Islet of Langerhans (tissue), 1 donor: ENCODE measurements at regions not wholly inside any gene's neighbourhood (a gene's known extent, or its start where the extent isn't known, plus 50 kb on each side); places are given as distances from the start of the nearest gene placed in this dataset.

Experiments
- FAIRE-seq: peaks from one replicate; lab custom pipeline; 2011; peaks lifted over from hg19 to GRCh38; lab: Jason Lieb, UNC

- FAIRE-seq = no peak
Observed at GRCh38 chr6:43966853-43967718, 160.2 kb downstream of the MRPL14 start.

GRCh38 chr6:43966374-43966658 is 160.9 kb downstream of the MRPL14 start:
- no peak for FAIRE-seq

- FAIRE-seq = no peak
Observed at GRCh38 chr6:43965628-43966373, 161.5 kb downstream of the MRPL14 start.

- no peak for FAIRE-seq
Observed at GRCh38 chr6:43964659-43965570, 162.3 kb downstream of the MRPL14 start.

GRCh38 chr6:43963877-43964658 is 163.2 kb downstream of the MRPL14 start:
- FAIRE-seq = no peak

- FAIRE-seq = no peak
Observed at GRCh38 chr6:43963203-43963602, 164.0 kb downstream of the MRPL14 start.

GRCh38 chr6:43962458-43962857 is 164.8 kb downstream of the MRPL14 start:
- no peak for FAIRE-seq

GRCh38 chr6:43957273-43957672 is 170.0 kb downstream of the MRPL14 start:
- FAIRE-seq = no peak

- no peak for FAIRE-seq
Observed at GRCh38 chr6:43956478-43956877, 170.8 kb downstream of the MRPL14 start.

- no peak for FAIRE-seq
Observed at GRCh38 chr6:43954311-43955131, 172.7 kb downstream of the MRPL14 start.

- FAIRE-seq = no peak
Observed at GRCh38 chr6:43953794-43954310, 173.4 kb downstream of the MRPL14 start.

GRCh38 chr6:43953256-43953655 is 174.0 kb downstream of the MRPL14 start:
- no peak for FAIRE-seq

- no peak for FAIRE-seq
Observed at GRCh38 chr6:43952746-43953145, 174.5 kb downstream of the MRPL14 start.

- FAIRE-seq = no peak
Observed at GRCh38 chr6:43951756-43952675, 175.2 kb downstream of the MRPL14 start.

- FAIRE-seq = no peak
Observed at GRCh38 chr6:43951063-43951755, 176.0 kb downstream of the MRPL14 start.

- FAIRE-seq = no peak
Observed at GRCh38 chr6:43950731-43951062, 176.6 kb downstream of the MRPL14 start.

- no peak for FAIRE-seq
Observed at GRCh38 chr6:43950051-43950605, 177.1 kb downstream of the MRPL14 start.

GRCh38 chr6:43949551-43949991 is 177.7 kb downstream of the MRPL14 start:
- FAIRE-seq = no peak
